Kidney (tissue), 13 donors: ENCODE measurements at regions not wholly inside any gene's neighbourhood (a gene's known extent, or its start where the extent isn't known, plus 50 kb on each side); places are given as distances from the start of the nearest gene placed in this dataset.
A peak's percentile ranks its signal among the peaks of the same experiment; 100 is the strongest.
"Not testable (repeated sequence)": the region's sequence is repeated elsewhere in the genome, so short reads cannot be mapped to it uniquely, and the experiment has no call there.

Experiments used
- DNase-seq, 5 donors: peaks; one replicate each; pipeline ENCODE4 v3.0.0-alpha.2; 2013 to 2020
- FAIRE-seq: peaks from 2 replicates; lab custom pipeline; 2012; peaks lifted over from hg19 to GRCh38; lab: Jason Lieb, UNC
- H3K27ac ChIP-seq, 2 donors: one replicate each; pipeline ENCODE4 v1.7.0; 2013; ENCODE audit warnings: low read depth in 2 of 2, low read length in 2 of 2, inconsistent platforms in 1 of 2
- H3K27me3 ChIP-seq: one replicate; pipeline ENCODE4 v1.7.1; 2013; ENCODE audit warnings: low read length, inconsistent platforms; ENCODE audit not compliant: control insufficient read depth, insufficient read depth
- H3K36me3 ChIP-seq, 3 donors: one replicate each; pipeline versions ENCODE4 v1.7.0 to v1.7.1; 2013; ENCODE audit warnings: low read length in 3 of 3, control low read depth in 1 of 3, inconsistent platforms in 1 of 3; ENCODE audit not compliant: insufficient read depth in 3 of 3, control insufficient read depth in 2 of 3
- H3K4me1 ChIP-seq, 3 donors: one replicate each; pipeline versions ENCODE4 v1.7.0 to v1.7.1; 2013; ENCODE audit warnings: low read length in 3 of 3, inconsistent platforms in 1 of 3, low read depth in 1 of 3; ENCODE audit not compliant: control insufficient read depth in 2 of 3, insufficient read depth in 2 of 3
- H3K4me3 ChIP-seq, 3 donors: one replicate each; pipeline versions ENCODE4 v1.7.0 to v1.8.1; 2013; ENCODE audit warnings: low read length in 3 of 3, control low read depth in 1 of 3, inconsistent platforms in 1 of 3
- H3K9ac ChIP-seq, 3 donors: one replicate each; pipeline versions ENCODE4 v1.7.0 to v1.7.1; 2013; ENCODE audit warnings: low read length in 3 of 3, control low read depth in 1 of 3, inconsistent platforms in 1 of 3
- H3K9me3 ChIP-seq, 3 donors: one replicate each; pipeline versions ENCODE4 v1.7.0 to v1.7.1; 2013; ENCODE audit warnings: low read length in 3 of 3, control low read depth in 1 of 3, inconsistent platforms in 1 of 3; ENCODE audit not compliant: control insufficient read depth in 2 of 3, insufficient read depth in 1 of 3
- CTCF ChIP-seq: IDR thresholded peaks from 3 replicates; pipeline ENCODE4 v1.5.1; 2012; ENCODE audit warnings: mild to moderate bottlenecking, moderate library complexity, borderline replicate concordance; ENCODE audit not compliant: insufficient read depth; ENCODE audit errors: extremely low read depth
- intact Hi-C: fragments of 100-400 bp; cut with DNase I; formaldehyde crosslinking; loops from one replicate; pipeline ENCODE4 v1.11.1; 2022
- donor health status: control.
- donor health status: control.
- donor health status: control.
- donor health status: control.
- donor health status: control.
- donor health status: DM: yes; HTN: yes; CAD: no.
- donor health status: Normal renal cell carcinoma (clear cell type).

DNA sequence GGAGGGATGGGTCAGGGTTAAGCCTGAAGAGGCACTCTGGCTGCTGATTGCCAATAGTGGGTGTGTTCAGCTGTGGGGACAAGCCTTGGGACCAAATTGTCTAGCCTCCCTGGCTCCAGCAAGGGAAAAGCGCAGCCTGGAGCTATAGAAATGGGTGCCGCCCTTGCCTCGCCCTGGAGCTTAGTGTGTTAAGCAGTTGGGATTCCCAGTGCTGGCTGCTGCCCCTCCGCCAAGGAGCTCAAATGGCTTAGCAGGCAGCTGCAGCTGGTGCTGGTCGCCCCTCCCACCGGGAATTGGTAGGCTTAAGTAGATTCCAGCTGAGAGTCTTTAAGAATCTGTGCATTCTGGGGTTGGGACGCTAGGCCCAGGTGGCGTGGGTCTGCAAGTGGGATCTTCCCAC lies 662.9 kb upstream of the TBL1XR1 start:
- peak in 1 of 5 donors; percentile 28 for DNase-seq
- intact Hi-C loops, result no loop called here
- no peaks in the 10 kb centered on the region for H3K36me3 ChIP-seq
- no peaks in the 10 kb centered on the region for H3K4me1 ChIP-seq
- H3K27ac ChIP-seq, result no peak overlapping the region
- no peaks in the 10 kb centered on the region for H3K27me3 ChIP-seq
- H3K9ac ChIP-seq, result no peak overlapping the region
- no peaks in the 10 kb centered on the region for H3K9me3 ChIP-seq
- H3K4me3 ChIP-seq, result no peak overlapping the region
- no peak for FAIRE-seq
- TF ChIP-seq CTCF, result no peak

DNA sequence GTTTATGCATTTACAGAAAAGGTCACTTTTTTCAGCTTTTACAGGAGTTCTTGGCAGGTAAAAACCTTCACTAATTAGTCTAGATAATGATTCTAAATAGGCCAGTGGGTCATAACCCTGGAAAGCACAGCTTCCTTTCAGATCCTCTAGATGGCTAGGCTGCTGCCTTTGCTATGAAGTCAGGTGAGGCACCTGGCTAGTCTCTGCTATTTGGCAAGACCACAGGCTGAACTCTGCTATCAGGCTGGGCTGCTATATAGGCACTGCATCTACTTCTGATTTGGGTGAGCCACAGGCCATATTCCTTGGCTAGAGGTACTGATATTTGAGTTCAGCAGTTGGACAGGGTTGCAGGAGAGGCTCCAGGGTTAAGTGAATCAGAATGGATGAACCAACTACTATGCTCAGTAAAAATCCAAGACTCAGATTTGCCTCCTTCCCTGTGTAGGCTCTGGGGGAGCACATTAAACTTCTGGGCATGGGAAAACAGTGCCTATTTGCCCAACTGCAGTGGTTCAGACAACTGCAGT lies 665.7 kb upstream of the TBL1XR1 start:
- TF ChIP-seq CTCF, result no peak
- no peak overlapping the region for H3K4me3 ChIP-seq
- intact Hi-C loops, result no loop called here
- H3K4me1 ChIP-seq, result no peaks in the 10 kb centered on the region
- H3K9me3 ChIP-seq, result peaks cover 0 to 3% (median 0%) of the 10 kb centered on the region in 3 donors
- no peak for FAIRE-seq
- H3K9ac ChIP-seq, result no peak overlapping the region
- no peak for DNase-seq
- no peaks in the 10 kb centered on the region for H3K36me3 ChIP-seq
- no peak overlapping the region for H3K27ac ChIP-seq
- no peaks in the 10 kb centered on the region for H3K27me3 ChIP-seq

DNA sequence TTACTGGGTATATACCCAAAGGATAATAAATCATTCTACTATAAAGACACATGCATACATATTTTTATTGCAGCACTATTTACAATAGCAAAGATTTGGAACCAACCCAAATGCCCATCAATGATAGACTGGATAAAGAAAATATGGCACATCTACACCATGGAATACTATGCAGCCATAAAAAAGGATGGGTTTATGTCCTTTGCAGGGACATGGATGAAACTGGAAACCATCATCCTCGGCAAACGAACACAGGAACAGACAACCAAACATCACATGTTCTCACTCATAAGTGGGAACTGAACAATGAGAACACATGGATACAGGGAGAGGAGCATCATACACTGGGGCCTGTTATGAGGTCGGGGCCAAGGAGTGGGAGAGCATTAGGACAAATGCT lies 665.0 kb upstream of the KCNMB2 start:
- FAIRE-seq, H3K27me3 ChIP-seq, H3K36me3 ChIP-seq, H3K9ac ChIP-seq, H3K4me1 ChIP-seq, H3K27ac ChIP-seq, H3K4me3 ChIP-seq, DNase-seq, intact Hi-C loops, H3K9me3 ChIP-seq: not testable (repeated sequence)

GRCh38 chr3:177878192-177878591 lies 658.0 kb upstream of the KCNMB2 start:
- H3K9ac ChIP-seq, result no peak overlapping the region
- no peaks in the 10 kb centered on the region for H3K9me3 ChIP-seq
- no peak for TF ChIP-seq CTCF
- no peaks in the 10 kb centered on the region for H3K4me1 ChIP-seq
- H3K27ac ChIP-seq, result no peak overlapping the region
- DNase-seq (no peak), FAIRE-seq (no peak)
- H3K27me3 ChIP-seq, result no peaks in the 10 kb centered on the region
- no peak overlapping the region for H3K4me3 ChIP-seq
- intact Hi-C loops, result no loop called here
- H3K36me3 ChIP-seq, result no peaks in the 10 kb centered on the region
